Stimulated activated CD4-positive, alpha-beta T cell treated with anti-CD3 and anti-CD28 coated beads, Interleukin-15, amount 100 ng/mL, for 48 hours (primary cell): ENCODE measurements at regions not wholly inside any gene's neighbourhood (a gene's known extent, or its start where the extent isn't known, plus 50 kb on each side); places are given as distances from the start of the nearest gene placed in this dataset.

Source experiments
- DNase-seq, 2 donors: peaks; one replicate each; pipeline ENCODE4 v3.0.0-alpha.2; 2020; ENCODE audit warnings: low read depth in 2 of 2

DNA sequence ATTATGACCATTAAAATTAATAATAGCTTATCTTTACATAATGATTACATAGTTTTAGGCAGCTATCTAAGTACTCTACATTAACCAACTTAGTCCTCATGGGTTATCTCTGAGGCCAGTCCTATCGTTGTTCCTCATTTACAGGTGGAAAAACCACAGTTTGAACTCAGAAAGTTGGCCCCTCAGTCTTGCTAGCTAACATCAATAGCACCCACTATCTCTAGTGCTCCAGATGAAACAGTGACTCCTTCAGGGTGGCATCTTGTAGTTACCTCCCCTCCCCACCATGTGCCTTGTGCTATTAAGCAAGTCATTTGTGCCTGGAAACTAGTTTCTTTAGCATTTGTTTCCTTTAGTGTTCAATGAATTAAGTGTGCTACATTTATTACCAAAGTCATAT lies 1086.7 kb downstream of the EFNB2 start:
- DNase-seq, result no peak

DNA sequence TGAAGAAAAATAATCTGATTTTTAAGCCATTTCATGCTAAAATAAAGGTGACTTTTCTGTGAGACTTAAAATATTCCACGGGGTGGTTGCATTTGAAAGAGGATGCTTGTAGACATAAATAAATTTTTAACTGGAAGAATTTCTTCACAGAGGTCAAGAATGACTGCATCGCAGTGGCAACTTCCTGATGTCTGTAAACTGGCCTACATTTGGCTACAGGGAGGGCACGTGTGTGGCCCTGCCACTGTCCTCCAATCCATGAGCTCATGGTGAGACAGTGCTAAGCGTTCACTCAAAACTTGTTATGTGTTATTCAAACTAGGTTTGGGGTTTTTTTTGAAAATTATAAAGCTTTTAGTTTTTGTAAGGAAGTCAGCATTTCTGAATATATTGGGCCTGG lies 1089.3 kb downstream of the EFNB2 start:
- DNase-seq, result no peak

DNA sequence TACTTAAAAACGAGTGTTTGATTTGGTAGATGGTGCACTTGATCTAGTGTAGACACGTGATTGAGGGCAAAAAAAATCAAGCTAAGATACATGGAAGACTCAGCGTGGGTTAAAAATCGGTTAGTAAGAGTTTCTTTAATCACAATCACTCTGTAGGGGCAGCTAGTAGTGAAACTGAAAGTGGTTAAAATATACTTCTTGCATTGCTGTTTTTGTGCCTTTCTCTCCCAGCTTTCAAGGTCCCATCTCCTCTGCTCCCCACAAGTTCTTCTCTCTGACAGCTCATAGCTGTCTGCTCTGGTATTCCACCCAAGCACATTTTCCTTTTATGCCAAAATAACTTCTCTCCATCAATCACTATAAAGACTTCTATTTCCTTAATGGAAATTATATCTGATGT lies 1089.7 kb downstream of the EFNB2 start:
- DNase-seq, result no peak

DNA sequence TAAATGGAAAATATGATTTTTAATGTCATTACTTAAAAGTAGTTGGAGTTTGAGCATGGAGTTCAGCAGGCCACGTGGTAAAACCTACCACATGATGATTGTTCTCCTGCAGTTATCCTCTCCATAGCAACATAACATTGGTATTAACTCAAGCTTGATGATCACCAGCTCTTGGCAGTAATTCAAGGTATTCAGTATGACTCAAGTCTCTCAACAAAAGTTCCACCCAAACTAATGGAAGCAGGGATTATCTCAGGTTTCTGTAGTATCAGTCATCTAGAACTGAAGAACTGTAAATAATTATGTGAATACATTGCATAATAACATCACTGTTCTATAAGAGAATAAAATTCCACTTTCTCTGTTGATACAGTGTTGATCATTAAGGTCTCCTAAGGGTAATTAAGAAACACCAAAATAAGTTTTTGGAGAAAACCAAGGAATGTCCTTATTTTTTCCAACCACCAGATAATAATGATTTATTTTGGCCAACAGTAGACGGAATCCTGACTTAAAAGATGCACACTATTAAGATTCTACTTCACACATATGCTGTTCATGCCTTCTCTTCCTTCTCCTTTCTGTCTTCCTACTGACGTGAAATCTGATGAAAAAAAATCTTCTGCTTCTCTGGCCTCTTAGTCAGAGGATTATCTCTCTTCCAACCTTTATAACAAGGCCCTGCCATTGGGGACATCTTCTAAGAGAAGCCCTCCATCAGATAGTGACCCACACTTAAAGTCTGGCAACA lies 1092.3 kb downstream of the EFNB2 start:
- no peak for DNase-seq

DNA sequence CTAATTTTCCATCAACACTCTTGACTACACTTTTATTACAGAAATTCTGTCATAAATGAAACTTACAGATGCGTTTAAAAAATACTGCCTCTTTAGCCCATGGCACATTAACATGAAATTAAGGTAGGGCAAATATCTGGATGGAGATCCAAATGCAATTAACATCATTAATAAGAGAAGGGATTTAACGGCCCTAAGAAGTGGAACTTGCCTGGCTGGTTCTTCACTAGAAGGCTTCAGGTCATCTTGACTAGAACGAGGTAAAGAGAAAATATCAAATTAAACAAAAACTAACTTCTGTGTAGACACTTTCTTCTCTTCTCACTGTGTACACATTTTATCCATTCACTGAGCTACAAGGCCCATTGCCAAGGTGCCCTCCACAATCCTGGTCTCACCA lies 1093.4 kb downstream of the EFNB2 start:
- DNase-seq, result no peak

DNA sequence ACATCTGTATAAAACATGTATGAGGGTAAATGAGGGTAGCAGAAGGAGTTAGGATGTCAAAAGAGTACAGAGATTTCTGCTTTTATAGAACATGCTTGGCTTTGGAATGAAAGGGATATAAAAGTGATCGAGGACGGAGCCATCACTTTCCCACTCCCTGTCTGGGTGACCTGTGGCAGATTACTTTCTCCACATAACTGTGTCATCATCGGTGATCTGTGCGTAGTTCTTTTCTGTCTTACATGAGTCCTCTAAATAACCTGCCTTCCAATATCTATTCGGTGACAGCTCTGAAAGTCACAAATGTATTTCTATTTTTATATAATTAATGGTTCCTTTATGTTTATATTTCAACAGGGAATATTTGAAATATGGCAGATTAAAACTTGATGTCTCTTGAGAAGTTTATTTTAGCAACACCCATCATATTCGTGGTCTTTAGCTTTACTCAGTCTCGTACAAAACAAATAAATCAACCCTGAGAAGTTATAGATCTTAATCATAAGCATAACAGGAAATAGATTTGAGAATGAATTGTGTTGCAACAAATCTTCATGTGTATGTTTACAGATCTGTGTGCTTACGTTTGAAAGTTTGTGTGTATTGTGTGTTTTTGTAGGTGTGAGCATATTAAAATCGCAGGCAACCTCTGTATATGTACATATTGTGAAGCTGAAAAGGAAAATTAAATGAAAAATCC lies 1094.3 kb downstream of the EFNB2 start:
- DNase-seq, result no peak

DNA sequence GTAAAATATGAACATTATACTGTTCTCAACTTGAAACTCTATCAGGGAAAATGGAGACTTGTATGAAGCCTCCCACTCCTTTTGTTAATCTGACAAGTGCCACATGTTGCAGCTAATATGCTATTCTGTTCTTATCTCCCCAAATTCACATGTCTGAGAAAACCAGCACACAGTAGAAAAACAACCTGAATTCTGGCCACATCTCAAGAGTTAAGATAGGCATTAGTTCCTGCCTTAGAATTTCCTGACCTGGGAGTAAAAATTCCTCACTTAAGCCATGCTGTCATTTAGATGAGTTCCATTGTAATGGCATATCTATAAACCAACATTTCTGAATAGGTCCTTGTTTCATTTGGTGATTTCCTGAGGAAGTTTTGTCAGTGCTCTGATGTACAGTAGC lies 1098.5 kb downstream of the EFNB2 start:
- no peak for DNase-seq

DNA sequence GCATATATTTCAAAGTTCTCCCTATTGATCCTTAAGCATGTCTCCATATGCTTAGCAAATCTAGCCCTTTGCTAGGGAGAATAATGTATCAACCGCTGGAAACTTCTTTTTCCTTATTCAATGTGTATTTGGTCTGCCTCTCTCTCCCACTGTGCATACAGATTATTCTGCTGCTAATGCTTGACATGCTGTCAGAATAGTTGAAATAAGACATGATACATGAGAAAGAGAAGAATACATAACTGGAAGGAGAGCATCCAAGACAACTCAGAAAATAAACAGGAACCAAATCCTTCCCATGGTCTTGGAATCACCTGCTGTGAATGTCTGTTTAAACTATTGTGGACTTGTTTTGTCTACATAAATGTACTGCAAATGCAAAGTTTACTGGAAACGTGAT lies 1103.0 kb downstream of the EFNB2 start:
- DNase-seq, result no peak

DNA sequence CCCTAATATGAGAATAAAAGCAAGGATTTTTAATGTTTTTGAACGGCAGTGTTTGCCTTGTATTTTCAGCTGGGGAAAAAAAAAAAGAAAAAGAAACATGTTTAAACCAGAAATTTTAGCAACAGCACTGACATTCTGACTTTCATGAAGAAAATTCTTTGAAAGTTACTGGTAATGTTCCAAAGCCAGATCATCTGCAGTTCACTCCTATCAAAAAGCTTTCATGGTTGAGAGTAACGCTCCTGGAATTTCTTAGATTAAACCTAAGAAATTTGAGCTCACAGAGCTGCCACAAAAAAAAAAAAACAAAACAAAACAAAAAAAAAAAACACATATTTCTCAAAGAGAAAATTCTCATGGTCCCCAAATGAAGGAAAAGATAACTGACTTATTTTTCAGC lies 1106.7 kb downstream of the EFNB2 start:
- no peak for DNase-seq

DNA sequence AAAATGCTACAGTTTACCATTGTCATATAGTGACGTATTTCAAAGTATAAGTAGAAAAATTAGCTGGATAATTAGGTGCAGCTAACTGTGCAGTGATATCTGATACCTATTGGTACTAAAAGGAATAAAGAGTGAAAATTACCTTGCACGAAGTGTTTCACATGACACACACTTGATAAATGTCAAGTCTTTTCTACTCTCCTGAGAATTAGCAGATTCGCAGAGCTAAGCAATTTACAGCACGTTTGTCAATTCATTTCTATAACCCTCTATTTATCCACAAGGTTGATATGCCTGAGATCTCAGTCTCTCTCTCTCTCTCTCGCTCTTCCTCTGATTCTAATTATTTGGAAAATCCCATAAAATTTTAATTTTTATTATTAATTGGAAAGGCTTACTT lies 1109.0 kb downstream of the EFNB2 start:
- no peak for DNase-seq

DNA sequence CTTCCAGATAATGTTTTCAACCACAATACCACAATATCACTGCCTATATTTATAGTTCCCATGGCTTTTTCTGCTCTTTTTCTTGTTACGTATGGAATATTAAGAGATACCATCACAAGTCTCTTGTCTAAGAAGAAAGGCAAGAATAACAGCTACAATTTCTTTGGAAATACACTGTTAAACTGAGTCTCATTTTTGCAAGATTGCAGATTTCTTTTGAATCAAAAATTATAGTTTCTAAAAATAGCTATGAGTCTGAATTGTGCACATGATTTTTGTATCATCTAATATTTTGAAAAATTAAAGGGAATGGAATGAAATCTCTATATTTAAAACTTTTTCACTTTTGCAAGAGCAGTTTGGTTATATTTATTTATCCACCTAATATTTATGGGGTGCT lies 1120.8 kb downstream of the EFNB2 start:
- no peak for DNase-seq

DNA sequence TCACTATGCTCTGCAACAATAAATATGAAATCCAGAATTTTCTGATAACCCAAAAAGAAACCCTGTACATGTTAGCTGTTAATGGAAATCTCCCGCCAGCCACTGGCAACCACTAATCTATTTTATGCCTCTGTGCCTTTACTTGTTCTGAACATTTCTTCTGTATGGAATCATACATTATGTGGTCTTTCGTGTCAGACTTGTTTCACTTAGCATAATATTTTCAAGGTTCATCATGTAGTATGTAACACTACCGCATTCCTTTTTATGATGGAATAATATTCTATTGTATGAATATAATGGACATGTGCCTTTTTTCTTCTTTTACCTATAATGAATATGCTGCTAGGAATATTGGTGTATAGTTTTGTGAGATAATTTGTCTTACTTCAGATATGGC lies 1123.3 kb downstream of the EFNB2 start:
- no peak for DNase-seq

DNA sequence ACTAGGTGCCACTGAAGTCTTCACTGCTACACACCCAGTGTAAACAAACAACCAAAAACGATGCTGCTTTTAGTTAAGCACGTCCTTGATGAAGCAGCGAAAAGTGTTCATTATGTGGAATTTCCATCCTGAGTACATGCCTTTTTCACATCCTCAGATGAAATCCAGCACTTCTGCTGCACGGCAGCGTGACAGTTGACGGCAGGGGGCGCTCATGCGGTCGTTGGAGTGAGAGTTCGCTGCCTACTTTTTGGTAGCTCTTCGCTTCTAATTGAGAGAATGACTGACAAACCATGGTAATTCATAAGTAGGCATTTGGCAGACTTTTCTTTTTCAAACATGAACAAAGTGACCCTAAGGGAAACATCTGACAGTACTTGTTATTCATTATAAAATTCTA lies 1124.9 kb downstream of the EFNB2 start:
- DNase-seq, result peak in 1 of 2 donors; percentile 1

DNA sequence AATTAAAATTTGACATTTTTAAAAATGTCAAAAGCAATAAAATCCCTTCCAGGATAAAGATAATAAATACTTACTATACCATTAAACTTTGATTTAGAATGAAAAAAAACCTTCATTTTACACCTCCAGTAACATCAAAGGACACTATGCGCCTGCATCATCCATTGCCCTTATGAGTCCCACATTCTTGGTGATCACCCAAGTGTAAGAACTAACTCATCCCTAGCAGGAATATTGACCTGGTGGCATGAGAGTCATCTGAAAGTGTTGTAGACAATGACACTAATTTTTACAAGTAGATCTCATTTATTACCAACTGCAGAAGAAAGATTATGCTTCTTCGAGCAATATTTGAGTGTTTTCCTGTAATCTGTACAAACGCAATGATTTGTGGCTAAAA lies 1128.9 kb downstream of the EFNB2 start:
- no peak for DNase-seq

DNA sequence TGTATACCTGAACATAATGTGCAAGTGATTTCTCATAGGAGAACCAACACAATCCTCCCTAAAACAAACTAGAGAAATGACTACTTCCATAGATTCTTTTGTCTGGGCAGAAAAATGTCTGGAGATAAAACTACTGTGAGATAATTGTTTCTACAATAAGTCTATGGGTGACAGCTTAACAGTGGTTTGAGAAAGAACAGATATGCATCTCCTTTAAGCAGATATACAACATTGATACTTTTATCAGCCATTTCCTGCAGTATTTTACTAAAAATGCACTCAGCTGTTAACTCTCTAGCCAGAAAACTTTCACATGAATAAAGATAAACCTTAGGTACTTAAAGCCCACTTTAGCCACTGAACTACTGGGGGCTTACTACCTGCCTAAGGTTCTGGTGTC lies 1132.4 kb downstream of the EFNB2 start:
- no peak for DNase-seq

DNA sequence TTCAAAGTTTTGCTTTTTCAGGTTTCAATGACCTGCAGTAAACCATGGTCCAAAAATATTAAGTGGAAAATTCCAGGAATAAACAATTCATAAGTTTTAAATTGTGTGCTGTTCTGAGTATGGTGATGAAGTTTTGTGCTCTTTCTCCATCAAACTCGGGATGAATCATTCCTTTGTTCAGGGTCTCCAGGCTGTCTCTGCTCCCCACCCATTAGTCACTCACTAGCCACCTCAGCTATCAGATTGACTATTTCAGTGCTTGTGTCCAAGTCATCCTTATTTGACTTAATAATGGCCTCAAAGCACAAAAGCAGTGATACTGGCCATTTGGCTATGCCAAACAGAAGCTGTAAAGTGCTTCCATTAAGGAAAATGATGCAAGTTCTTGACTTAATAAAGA lies 1140.4 kb downstream of the EFNB2 start:
- no peak for DNase-seq

DNA sequence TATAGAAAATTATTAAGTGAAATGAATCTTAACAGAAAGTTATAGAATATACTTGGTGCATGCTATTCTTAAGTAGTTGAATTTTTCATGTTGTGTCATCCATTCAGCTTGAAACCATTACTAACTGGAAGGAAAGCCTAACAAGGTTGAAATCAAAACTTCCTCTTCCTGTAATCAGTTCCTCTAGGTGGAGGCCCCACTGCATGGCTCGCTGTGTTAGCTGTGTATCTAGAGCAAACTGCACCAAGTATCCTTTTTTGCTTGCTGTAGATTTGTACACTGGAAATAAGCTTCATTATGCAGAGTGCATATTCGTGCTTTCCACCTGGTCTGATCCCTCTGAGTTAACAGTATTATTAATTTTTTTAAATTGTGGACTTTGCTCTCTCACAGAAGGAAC lies 1146.1 kb downstream of the EFNB2 start:
- DNase-seq, result no peak

DNA sequence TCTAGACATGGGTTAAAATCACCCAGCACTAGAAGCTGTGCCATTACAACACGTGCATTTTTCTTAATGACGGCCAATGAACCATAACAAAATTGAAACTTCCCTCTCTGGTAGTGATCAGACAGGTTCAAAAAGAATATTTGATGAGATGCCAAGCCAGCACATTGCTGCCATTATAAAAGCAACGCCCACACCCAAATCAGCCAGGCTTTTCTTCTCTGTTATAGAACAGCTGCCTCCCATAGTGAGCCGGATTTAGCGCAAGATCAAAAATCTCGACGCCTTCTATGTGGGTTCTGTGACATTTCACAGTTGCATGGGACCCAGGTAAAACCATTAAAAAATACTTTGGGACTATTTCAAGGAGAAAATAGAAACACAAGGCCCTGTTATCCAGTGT lies 1158.0 kb downstream of the EFNB2 start:
- no peak for DNase-seq

DNA sequence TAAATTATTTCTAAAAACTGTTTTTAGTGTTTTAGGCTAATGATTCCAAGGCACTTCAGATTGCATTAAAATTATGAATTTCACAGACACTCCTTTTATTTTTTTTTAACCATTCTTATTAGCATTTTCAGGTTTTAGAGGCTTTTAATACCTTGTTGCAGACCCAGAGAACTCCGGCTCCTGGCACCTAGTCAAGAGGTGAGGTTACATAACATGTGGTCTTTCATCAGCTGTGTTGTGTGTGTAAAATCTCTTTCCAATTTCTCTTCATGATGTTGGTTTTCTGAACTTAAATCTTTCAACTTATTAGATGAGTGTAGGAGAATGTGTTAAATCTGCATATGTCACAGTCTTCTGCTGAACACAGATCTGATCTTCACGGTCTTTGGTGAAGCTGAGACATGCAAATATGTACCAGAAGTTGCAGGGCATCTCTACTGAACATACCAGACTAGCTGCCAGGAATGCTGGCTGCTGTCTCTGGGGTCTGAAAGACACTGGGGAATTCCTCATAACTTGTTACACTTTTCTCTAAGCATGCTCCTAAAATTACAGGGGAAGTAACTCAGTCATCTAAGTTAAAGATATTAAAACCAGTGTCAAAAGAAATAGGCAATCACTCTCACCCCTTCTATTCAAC lies 1165.3 kb downstream of the EFNB2 start:
- DNase-seq, result no peak

DNA sequence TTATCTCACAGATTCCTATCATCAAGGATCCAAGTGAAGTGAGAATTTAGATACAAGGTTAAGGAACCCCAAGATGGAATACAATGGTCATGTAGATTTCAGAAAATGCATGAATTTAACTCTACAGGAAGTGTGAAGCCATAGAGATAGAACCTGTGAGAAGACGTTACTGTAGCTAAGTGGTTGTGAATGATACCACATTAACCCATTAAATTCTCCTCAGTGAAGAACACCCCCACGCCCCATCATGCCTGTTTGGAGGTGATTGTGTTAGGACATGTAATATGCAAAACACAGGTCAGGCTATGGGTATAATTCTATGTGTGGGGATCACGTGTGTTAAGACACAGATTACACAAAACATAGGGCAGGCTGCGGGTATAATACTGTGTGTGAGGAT lies 1166.7 kb downstream of the EFNB2 start:
- no peak for DNase-seq

DNA sequence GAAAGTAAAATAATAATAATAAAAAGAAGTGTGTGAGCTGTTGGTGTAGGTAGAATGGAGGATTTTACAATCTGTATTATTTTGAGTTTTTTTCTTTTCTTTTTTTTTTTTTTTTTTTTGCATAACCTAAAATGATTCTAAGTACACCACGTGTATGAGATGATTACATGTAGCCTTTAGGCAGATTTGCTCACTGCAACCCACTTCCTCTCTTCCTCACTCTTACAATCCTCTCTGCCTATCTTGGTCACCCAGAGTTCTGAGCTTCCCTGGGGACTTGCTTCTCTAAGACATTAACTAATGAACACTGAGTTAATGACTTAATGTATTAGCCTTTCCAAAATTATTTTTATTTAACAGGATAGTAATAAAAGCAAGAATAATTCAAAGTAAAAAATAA lies 1169.6 kb downstream of the EFNB2 start:
- no peak for DNase-seq

DNA sequence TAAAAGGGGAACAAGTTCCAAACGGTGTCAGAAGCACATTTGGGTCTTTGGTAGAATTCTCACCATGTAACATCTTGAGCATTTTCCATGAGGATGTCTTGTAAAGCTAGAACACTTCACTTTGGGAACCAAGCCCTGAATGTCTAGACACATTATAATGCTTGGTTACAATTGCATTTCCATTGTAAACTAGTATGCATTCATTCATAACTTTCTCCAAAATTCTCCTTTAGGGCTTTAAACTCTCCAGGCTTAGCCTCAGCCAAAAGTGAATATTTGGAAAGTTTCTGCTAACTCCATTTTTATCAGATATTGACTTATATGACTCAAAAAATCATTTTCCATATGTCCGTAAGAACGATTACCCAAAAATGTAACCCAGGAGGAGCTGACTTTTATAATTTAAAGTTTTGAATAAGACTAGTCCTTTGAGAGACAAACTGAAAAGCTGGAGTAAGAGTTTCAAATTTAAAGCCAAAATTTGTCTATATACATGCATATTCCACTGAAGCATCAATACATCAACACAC lies 1170.4 kb downstream of the EFNB2 start:
- DNase-seq, result no peak

DNA sequence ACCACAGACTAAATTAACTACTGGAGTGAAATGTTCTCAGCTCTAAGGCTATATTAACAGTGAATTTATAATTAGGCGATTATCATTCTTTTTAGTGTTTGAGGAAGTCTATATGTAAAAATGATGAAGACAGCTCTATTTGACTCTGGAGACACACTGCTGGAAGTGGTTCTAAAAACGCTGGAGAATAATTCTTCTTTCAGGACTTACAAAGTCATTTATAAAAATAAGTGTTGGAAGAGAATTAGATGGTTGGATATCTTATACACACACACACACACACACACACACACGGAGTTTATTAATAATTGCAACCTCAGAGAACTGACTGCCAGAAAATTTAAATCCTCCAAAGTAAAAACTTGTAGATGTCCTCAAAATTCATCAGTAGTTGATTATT lies 1171.3 kb downstream of the EFNB2 start:
- DNase-seq, result no peak
